MG63 (cell line): ENCODE measurements at regions not wholly inside any gene's neighbourhood (a gene's known extent, or its start where the extent isn't known, plus 50 kb on each side); places are given as distances from the start of the nearest gene placed in this dataset.
"Not testable (repeated sequence)": the region's sequence is repeated elsewhere in the genome, so short reads cannot be mapped to it uniquely, and the experiment has no call there.

Experiments used
- DNase-seq: peaks from one replicate; pipeline ENCODE4 v3.0.0-alpha.2; 2020
- H3K27me3 ChIP-seq: fragments of 250-450 bp; sonication (Bioruptor Pico); 2 replicates; pipeline ENCODE4 v1.5.1; 2020; ENCODE audit warnings: mild to moderate bottlenecking, moderate library complexity
- H3K36me3 ChIP-seq: fragments of 250-450 bp; sonication (Bioruptor Pico); 2 replicates; pipeline ENCODE4 v1.5.1; 2020; ENCODE audit warnings: mild to moderate bottlenecking, moderate library complexity
- H3K4me3 ChIP-seq: fragments of 250-450 bp; sonication (Bioruptor Pico); 2 replicates; pipeline ENCODE4 v1.5.1; 2020; ENCODE audit warnings: mild to moderate bottlenecking, moderate library complexity
- H3K9me3 ChIP-seq: fragments of 250-450 bp; sonication (Bioruptor Pico); 2 replicates; pipeline ENCODE4 v1.5.1; 2020; ENCODE audit warnings: mild to moderate bottlenecking, moderate library complexity

- Histone ChIP-seq H3K36me3 (no peaks in the 10 kb centered on the region), H3K9me3 (no peaks in the 10 kb centered on the region), H3K27me3 (no peaks in the 10 kb centered on the region), H3K4me3 (no peak overlapping the region)
- peak; percentile 51 for DNase-seq
Measured at GRCh38 chr12:70052931-70053497, 190.2 kb upstream of the CNOT2 start.

- H3K36me3 ChIP-seq, result no peaks in the 10 kb centered on the region
- DNase-seq, result no peak
- H3K4me3 ChIP-seq, result no peak overlapping the region
- no peaks in the 10 kb centered on the region for H3K27me3 ChIP-seq
- H3K9me3 ChIP-seq, result no peaks in the 10 kb centered on the region
Measured at GRCh38 chr12:70059373-70059772, 183.9 kb upstream of the CNOT2 start.

GRCh38 chr12:70060634-70061033, 182.6 kb upstream of the CNOT2 start:
- H3K9me3 ChIP-seq, result no peaks in the 10 kb centered on the region
- H3K4me3 ChIP-seq, result no peak overlapping the region
- H3K27me3 ChIP-seq, result no peaks in the 10 kb centered on the region
- DNase-seq, result no peak
- no peaks in the 10 kb centered on the region for H3K36me3 ChIP-seq

GRCh38 chr12:70068743-70069142, 174.5 kb upstream of the CNOT2 start:
- no peak for DNase-seq
- no peaks in the 10 kb centered on the region for H3K9me3 ChIP-seq
- no peaks in the 10 kb centered on the region for H3K27me3 ChIP-seq
- no peak overlapping the region for H3K4me3 ChIP-seq
- no peaks in the 10 kb centered on the region for H3K36me3 ChIP-seq

GRCh38 chr12:70069221-70070105, 173.8 kb upstream of the CNOT2 start:
- Histone ChIP-seq H3K27me3 (no peaks in the 10 kb centered on the region), H3K4me3 (no peak overlapping the region), H3K36me3 (no peaks in the 10 kb centered on the region), H3K9me3 (no peaks in the 10 kb centered on the region)
- no peak for DNase-seq

- H3K4me3 ChIP-seq, result no peak overlapping the region
- no peak for DNase-seq
- H3K9me3 ChIP-seq, result no peaks in the 10 kb centered on the region
- H3K36me3 ChIP-seq, result no peaks in the 10 kb centered on the region
- no peaks in the 10 kb centered on the region for H3K27me3 ChIP-seq
Measured at GRCh38 chr12:70070494-70071007, 172.7 kb upstream of the CNOT2 start.

GRCh38 chr12:70074510-70074909, 168.7 kb upstream of the CNOT2 start:
- no peak for DNase-seq
- Histone ChIP-seq H3K27me3 (no peaks in the 10 kb centered on the region), H3K9me3 (no peaks in the 10 kb centered on the region), H3K4me3 (no peak overlapping the region), H3K36me3 (no peaks in the 10 kb centered on the region)

- no peak for DNase-seq
- no peak overlapping the region for H3K4me3 ChIP-seq
- no peaks in the 10 kb centered on the region for H3K36me3 ChIP-seq
- H3K27me3 ChIP-seq, result no peaks in the 10 kb centered on the region
- H3K9me3 ChIP-seq, result no peaks in the 10 kb centered on the region
Measured at GRCh38 chr12:70077441-70077840, 165.8 kb upstream of the CNOT2 start.

- H3K27me3 ChIP-seq, result no peaks in the 10 kb centered on the region
- DNase-seq, result no peak
Measured at GRCh38 chr12:70078161-70078560, 165.1 kb upstream of the CNOT2 start.

GRCh38 chr12:70080566-70080965, 162.7 kb upstream of the CNOT2 start:
- no peaks in the 10 kb centered on the region for H3K36me3 ChIP-seq
- no peaks in the 10 kb centered on the region for H3K9me3 ChIP-seq
- no peak overlapping the region for H3K4me3 ChIP-seq
- DNase-seq, result no peak
- H3K27me3 ChIP-seq, result no peaks in the 10 kb centered on the region

More at GRCh38 chr12:70078161-70078560, 165.1 kb upstream of the CNOT2 start:
- Histone ChIP-seq H3K36me3 (no peaks in the 10 kb centered on the region), H3K9me3 (no peaks in the 10 kb centered on the region), H3K4me3 (no peak overlapping the region)

GRCh38 chr12:70082997-70083676, 160.1 kb upstream of the CNOT2 start:
- no peak overlapping the region for H3K4me3 ChIP-seq
- no peaks in the 10 kb centered on the region for H3K27me3 ChIP-seq
- no peaks in the 10 kb centered on the region for H3K36me3 ChIP-seq
- no peak for DNase-seq
- H3K9me3 ChIP-seq, result no peaks in the 10 kb centered on the region

- H3K9me3 ChIP-seq, result no peaks in the 10 kb centered on the region
- H3K4me3 ChIP-seq, result no peak overlapping the region
- H3K27me3 ChIP-seq, result no peaks in the 10 kb centered on the region
- no peaks in the 10 kb centered on the region for H3K36me3 ChIP-seq
- no peak for DNase-seq
Measured at GRCh38 chr12:70083677-70084020, 159.6 kb upstream of the CNOT2 start.

GRCh38 chr12:70086372-70086771, 156.9 kb upstream of the CNOT2 start:
- DNase-seq, H3K27me3 ChIP-seq, H3K4me3 ChIP-seq, H3K9me3 ChIP-seq, H3K36me3 ChIP-seq: not testable (repeated sequence)

GRCh38 chr12:70091021-70091521, 152.2 kb upstream of the CNOT2 start:
- DNase-seq, result no peak
- H3K4me3 ChIP-seq, result no peak overlapping the region
- H3K27me3 ChIP-seq, result no peaks in the 10 kb centered on the region
- no peaks in the 10 kb centered on the region for H3K36me3 ChIP-seq
- no peaks in the 10 kb centered on the region for H3K9me3 ChIP-seq

- DNase-seq, result no peak
- no peaks in the 10 kb centered on the region for H3K36me3 ChIP-seq
- no peak overlapping the region for H3K4me3 ChIP-seq
- no peaks in the 10 kb centered on the region for H3K9me3 ChIP-seq
- H3K27me3 ChIP-seq, result no peaks in the 10 kb centered on the region
Measured at GRCh38 chr12:70094467-70094866, 148.8 kb upstream of the CNOT2 start.

GRCh38 chr12:70096759-70097410, 146.3 kb upstream of the CNOT2 start:
- Histone ChIP-seq H3K4me3 (no peak overlapping the region), H3K27me3 (no peaks in the 10 kb centered on the region), H3K9me3 (no peaks in the 10 kb centered on the region), H3K36me3 (no peaks in the 10 kb centered on the region)
- DNase-seq, result no peak

GRCh38 chr12:70101064-70101463, 142.2 kb upstream of the CNOT2 start:
- Histone ChIP-seq H3K4me3 (no peak overlapping the region), H3K27me3 (no peaks in the 10 kb centered on the region), H3K36me3 (no peaks in the 10 kb centered on the region), H3K9me3 (no peaks in the 10 kb centered on the region)
- DNase-seq, result no peak
